Activated CD8-positive, alpha-beta T cell treated with anti-CD3 and anti-CD28 coated beads, Interleukin-2, amount 10 ng/mL, durations not matched to agents 7 days and 5 days (primary cell): ENCODE measurements at regions not wholly inside any gene's neighbourhood (a gene's known extent, or its start where the extent isn't known, plus 50 kb on each side); places are given as distances from the start of the nearest gene placed in this dataset.

Experiments used
- ATAC-seq: fragments of 150-1000 bp; cut with Tn5 transposase; one replicate; pipeline ENCODE4 v1.10.0; 2021; ENCODE audit warnings: moderate library complexity
- CTCF ChIA-PET: fragments of 350-600 bp; sonication (Branson Sonifier 250); formaldehyde crosslinking; loops from one replicate; lab custom pipeline; 2021; ENCODE audit warnings: antibody characterized with exemption; lab: Charles Lee
- POLR2A ChIA-PET: fragments of 350-600 bp; sonication (Branson Sonifier 250); formaldehyde crosslinking; loops from one replicate; lab custom pipeline; 2021; ENCODE audit warnings: antibody characterized with exemption; lab: Charles Lee
- DNase-seq: peaks from one replicate; pipeline ENCODE4 v3.0.0-alpha.2; 2020
- H3K27ac Mint-ChIP-seq: one replicate; pipeline ENCODE4 v1.8.0; 2021; ENCODE audit warnings: mild to moderate bottlenecking, mixed read lengths
- H3K27me3 Mint-ChIP-seq: one replicate; pipeline ENCODE4 v1.8.0; 2021; ENCODE audit warnings: low read depth, mixed read lengths
- H3K36me3 Mint-ChIP-seq: one replicate; pipeline ENCODE4 v1.8.0; 2021; ENCODE audit warnings: low read depth, mixed read lengths
- H3K4me1 Mint-ChIP-seq: one replicate; pipeline ENCODE4 v1.8.0; 2021; ENCODE audit warnings: low read depth, mixed read lengths
- H3K4me3 Mint-ChIP-seq: one replicate; pipeline ENCODE4 v1.8.0; 2021; ENCODE audit warnings: mild to moderate bottlenecking, mixed read lengths
- H3K9me3 Mint-ChIP-seq: one replicate; pipeline ENCODE4 v1.8.0; 2022; ENCODE audit warnings: mixed read lengths; ENCODE audit not compliant: insufficient read depth

- Mint-ChIP-seq H3K36me3 (no peaks in the 10 kb centered on the region), H3K27me3 (peaks cover 9% of the 10 kb centered on the region), H3K9me3 (no peaks in the 10 kb centered on the region), H3K27ac (no peak overlapping the region), H3K4me1 (no peaks in the 10 kb centered on the region), H3K4me3 (no peak overlapping the region)
- no peak for ATAC-seq
- CTCF ChIA-PET = no interaction called here
- DNase-seq = no peak
- POLR2A ChIA-PET = no interaction called here
These were observed 189.1 kb upstream of the PARD3B start for GRCh38 chr2:204356151-204356641.

- Mint-ChIP-seq H3K36me3 (no peaks in the 10 kb centered on the region), H3K27ac (no peak overlapping the region), H3K4me3 (no peak overlapping the region), H3K4me1 (no peaks in the 10 kb centered on the region), H3K27me3 (peaks cover 9% of the 10 kb centered on the region), H3K9me3 (no peaks in the 10 kb centered on the region)
- ChIA-PET CTCF (no interaction called here), POLR2A (no interaction called here)
- DNase-seq (no peak), ATAC-seq (no peak)
These were observed 188.0 kb upstream of the PARD3B start for GRCh38 chr2:204357286-204357685.

- H3K4me3 Mint-ChIP-seq = no peak overlapping the region
- H3K27me3 Mint-ChIP-seq = peaks cover 6% of the 10 kb centered on the region
- POLR2A ChIA-PET = no interaction called here
- CTCF ChIA-PET = no interaction called here
- DNase-seq (no peak), ATAC-seq (no peak)
- no peak overlapping the region for H3K27ac Mint-ChIP-seq
- H3K9me3 Mint-ChIP-seq = no peaks in the 10 kb centered on the region
- no peaks in the 10 kb centered on the region for H3K4me1 Mint-ChIP-seq
- H3K36me3 Mint-ChIP-seq = no peaks in the 10 kb centered on the region
These were observed 186.2 kb upstream of the PARD3B start for GRCh38 chr2:204359076-204359475.

- no peak overlapping the region for H3K4me3 Mint-ChIP-seq
- no peak overlapping the region for H3K27ac Mint-ChIP-seq
- H3K36me3 Mint-ChIP-seq = no peaks in the 10 kb centered on the region
- no peaks in the 10 kb centered on the region for H3K9me3 Mint-ChIP-seq
- ATAC-seq = no peak
- no peaks in the 10 kb centered on the region for H3K4me1 Mint-ChIP-seq
- CTCF ChIA-PET = no interaction called here
- no peak for DNase-seq
- POLR2A ChIA-PET = no interaction called here
- peaks cover 3% of the 10 kb centered on the region for H3K27me3 Mint-ChIP-seq
These were observed 184.9 kb upstream of the PARD3B start for GRCh38 chr2:204360218-204361007.

GRCh38 chr2:204361738-204362137 lies 183.5 kb upstream of the PARD3B start:
- H3K4me3 Mint-ChIP-seq = no peak overlapping the region
- H3K9me3 Mint-ChIP-seq = no peaks in the 10 kb centered on the region
- H3K4me1 Mint-ChIP-seq = no peaks in the 10 kb centered on the region
- ATAC-seq (no peak), DNase-seq (no peak)
- POLR2A ChIA-PET = no interaction called here
- peaks cover 6% of the 10 kb centered on the region for H3K27me3 Mint-ChIP-seq
- H3K36me3 Mint-ChIP-seq = no peaks in the 10 kb centered on the region
- CTCF ChIA-PET = no interaction called here
- H3K27ac Mint-ChIP-seq = no peak overlapping the region

- Mint-ChIP-seq H3K4me1 (no peaks in the 10 kb centered on the region), H3K36me3 (no peaks in the 10 kb centered on the region), H3K4me3 (no peak overlapping the region), H3K9me3 (no peaks in the 10 kb centered on the region), H3K27ac (no peak overlapping the region), H3K27me3 (peaks cover 10% of the 10 kb centered on the region)
- DNase-seq (no peak), ATAC-seq (no peak)
- CTCF ChIA-PET = no interaction called here
- POLR2A ChIA-PET = no interaction called here
These were observed 182.7 kb upstream of the PARD3B start for GRCh38 chr2:204362581-204362980.

GRCh38 chr2:204363513-204363912 lies 181.8 kb upstream of the PARD3B start:
- H3K27ac Mint-ChIP-seq = no peak overlapping the region
- ChIA-PET POLR2A (no interaction called here), CTCF (interaction anchor here (0.8 kb wide), 1 partner anchor 40 kb away, joined by 3 read pairs; no protein-coding TSS in a partner anchor)
- DNase-seq = no peak
- H3K9me3 Mint-ChIP-seq = no peaks in the 10 kb centered on the region
- ATAC-seq = no peak
- H3K4me1 Mint-ChIP-seq = no peaks in the 10 kb centered on the region
- H3K36me3 Mint-ChIP-seq = no peaks in the 10 kb centered on the region
- H3K27me3 Mint-ChIP-seq = peaks cover 10% of the 10 kb centered on the region
- H3K4me3 Mint-ChIP-seq = no peak overlapping the region

- peaks cover 13% of the 10 kb centered on the region for H3K27me3 Mint-ChIP-seq
- no peaks in the 10 kb centered on the region for H3K4me1 Mint-ChIP-seq
- ChIA-PET CTCF (no interaction called here), POLR2A (no interaction called here)
- H3K36me3 Mint-ChIP-seq = no peaks in the 10 kb centered on the region
- no peak overlapping the region for H3K27ac Mint-ChIP-seq
- ATAC-seq = no peak
- H3K9me3 Mint-ChIP-seq = no peaks in the 10 kb centered on the region
- DNase-seq = no peak
- H3K4me3 Mint-ChIP-seq = no peak overlapping the region
These were observed 180.3 kb upstream of the PARD3B start for GRCh38 chr2:204364860-204365535.

GRCh38 chr2:204365811-204366210 lies 179.5 kb upstream of the PARD3B start:
- Mint-ChIP-seq H3K9me3 (no peaks in the 10 kb centered on the region), H3K36me3 (no peaks in the 10 kb centered on the region), H3K27ac (no peak overlapping the region), H3K4me1 (no peaks in the 10 kb centered on the region), H3K4me3 (no peak overlapping the region), H3K27me3 (peaks cover 15% of the 10 kb centered on the region)
- DNase-seq (no peak), ATAC-seq (no peak)
- ChIA-PET CTCF (no interaction called here), POLR2A (no interaction called here)

GRCh38 chr2:204367466-204367865 lies 177.8 kb upstream of the PARD3B start:
- Mint-ChIP-seq H3K27me3 (peaks cover 17% of the 10 kb centered on the region), H3K4me3 (no peak overlapping the region)
- DNase-seq = no peak

GRCh38 chr2:204370172-204370718 lies 175.0 kb upstream of the PARD3B start:
- H3K27ac Mint-ChIP-seq = no peak overlapping the region
- H3K4me3 Mint-ChIP-seq = no peak overlapping the region
- CTCF ChIA-PET = no interaction called here
- no peak for ATAC-seq
- no peaks in the 10 kb centered on the region for H3K4me1 Mint-ChIP-seq
- no peaks in the 10 kb centered on the region for H3K36me3 Mint-ChIP-seq
- POLR2A ChIA-PET = no interaction called here
- no peak for DNase-seq
- H3K9me3 Mint-ChIP-seq = no peaks in the 10 kb centered on the region
- peaks cover 17% of the 10 kb centered on the region for H3K27me3 Mint-ChIP-seq

More at GRCh38 chr2:204367466-204367865, 177.8 kb upstream of the PARD3B start:
- Mint-ChIP-seq H3K27ac (no peak overlapping the region), H3K36me3 (no peaks in the 10 kb centered on the region), H3K4me1 (no peaks in the 10 kb centered on the region), H3K9me3 (no peaks in the 10 kb centered on the region)
- ATAC-seq = no peak
- POLR2A ChIA-PET = no interaction called here
- CTCF ChIA-PET = no interaction called here

GRCh38 chr2:204373942-204374341 lies 171.3 kb upstream of the PARD3B start:
- DNase-seq (no peak), ATAC-seq (no peak)
- Mint-ChIP-seq H3K9me3 (no peaks in the 10 kb centered on the region), H3K4me1 (no peaks in the 10 kb centered on the region), H3K4me3 (no peak overlapping the region), H3K36me3 (no peaks in the 10 kb centered on the region), H3K27me3 (peaks cover 13% of the 10 kb centered on the region), H3K27ac (no peak overlapping the region)
- POLR2A ChIA-PET = no interaction called here
- CTCF ChIA-PET = no interaction called here
